IPS DF 6.9 (cell line): ENCODE measurements at regions not wholly inside any gene's neighbourhood (a gene's known extent, or its start where the extent isn't known, plus 50 kb on each side); places are given as distances from the start of the nearest gene placed in this dataset.

Experiments
- DNase-seq: peaks from one replicate; pipeline ENCODE4 v3.0.0-alpha.2; 2013; ENCODE audit warnings: low read depth, low spot score
- H3K27ac ChIP-seq: one replicate; pipeline ENCODE4 v1.5.1; 2013; ENCODE audit warnings: low read length, control low read depth
- H3K27me3 ChIP-seq: 2 replicates; pipeline ENCODE4 v1.6.1; 2013; ENCODE audit warnings: mild to moderate bottlenecking, low read length; ENCODE audit not compliant: control insufficient read depth, insufficient read depth
- H3K36me3 ChIP-seq: 2 replicates; pipeline ENCODE4 v1.6.1; 2013; ENCODE audit warnings: low read length; ENCODE audit not compliant: control insufficient read depth, insufficient read depth
- H3K4me1 ChIP-seq: 2 replicates; pipeline ENCODE4 v1.6.1; 2013; ENCODE audit warnings: low read length; ENCODE audit not compliant: control insufficient read depth, insufficient read depth
- H3K4me3 ChIP-seq: 2 replicates; pipeline ENCODE4 v1.5.1; 2013; ENCODE audit warnings: mild to moderate bottlenecking, low read length
- H3K9me3 ChIP-seq: 2 replicates; pipeline ENCODE4 v1.6.1; 2013; ENCODE audit warnings: low read length, inconsistent platforms; ENCODE audit not compliant: control insufficient read depth, insufficient read depth
- WGBS: extraction: QIAGEN DNeasy Blood & Tissue Kit; methylation state at CpG from one replicate; pipeline ENCODE4 v1.1.7; 2013; ENCODE audit warnings: mixed read lengths, missing lambda C conversion rate; ENCODE audit not compliant: insufficient read length, insufficient coverage; 5-methylcytosine and 5-hydroxymethylcytosine counted together

DNA sequence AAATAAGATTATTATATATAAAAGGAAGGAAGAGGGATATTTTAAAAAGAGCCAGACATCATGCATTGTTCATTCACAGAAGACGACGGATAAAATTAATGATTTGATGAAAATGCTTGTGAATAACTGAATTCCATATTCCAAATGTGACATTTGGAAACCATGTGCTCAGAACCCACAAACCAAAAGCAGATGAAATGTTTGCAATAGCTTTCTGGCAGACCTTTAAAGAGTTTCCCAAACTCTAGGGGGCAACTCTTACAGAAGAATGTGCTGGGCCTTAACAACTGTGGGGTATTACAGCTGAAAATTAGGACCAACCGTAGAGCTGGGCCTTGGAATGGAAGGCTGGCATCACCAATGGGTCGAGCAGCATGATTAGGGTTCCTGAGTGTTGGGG, 471.0 kb downstream of the EFNA5 start:
- Histone ChIP-seq H3K9me3 (no peaks in the 10 kb centered on the region), H3K36me3 (no peaks in the 10 kb centered on the region), H3K27ac (no peak overlapping the region), H3K4me1 (no peaks in the 10 kb centered on the region), H3K4me3 (no peak overlapping the region), H3K27me3 (no peaks in the 10 kb centered on the region)
- no CpG with 5 or more reads among the region's 4 CpGs for WGBS
- DNase-seq = no peak

GRCh38 chr5:107196500-107197059, 474.2 kb downstream of the EFNA5 start:
- H3K27me3 ChIP-seq = no peaks in the 10 kb centered on the region
- H3K27ac ChIP-seq = no peak overlapping the region
- H3K4me3 ChIP-seq = no peak overlapping the region
- no peaks in the 10 kb centered on the region for H3K9me3 ChIP-seq
- no peaks in the 10 kb centered on the region for H3K4me1 ChIP-seq
- no peak for DNase-seq
- no CpG with 5 or more reads among the region's 4 CpGs for WGBS
- no peaks in the 10 kb centered on the region for H3K36me3 ChIP-seq

DNA sequence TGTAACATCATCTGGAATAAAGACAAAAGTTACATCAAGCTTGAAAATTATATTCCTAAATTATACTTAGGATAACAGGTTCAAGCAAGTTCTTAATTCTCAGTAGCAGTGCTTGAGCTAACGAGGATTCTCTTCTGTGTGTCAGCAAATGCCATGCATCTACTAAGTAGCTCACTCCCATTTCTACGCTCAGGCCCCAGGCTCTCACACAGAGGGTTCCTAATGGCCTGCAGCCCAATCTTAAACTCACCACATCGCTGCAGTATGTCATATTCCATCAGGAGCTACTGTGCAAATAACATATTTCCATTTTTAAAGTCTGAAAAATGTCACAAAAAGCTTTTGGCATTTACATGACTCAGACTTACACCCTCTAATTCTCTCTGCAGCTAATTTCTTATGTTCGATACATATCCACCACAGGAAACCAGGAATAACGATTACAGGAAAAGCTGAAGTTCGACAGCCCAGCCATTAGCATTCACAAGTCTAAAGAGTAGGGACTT, 474.8 kb downstream of the EFNA5 start:
- H3K36me3 ChIP-seq = no peaks in the 10 kb centered on the region
- no peak for DNase-seq
- H3K4me1 ChIP-seq = no peaks in the 10 kb centered on the region
- H3K27me3 ChIP-seq = no peaks in the 10 kb centered on the region
- H3K9me3 ChIP-seq = no peaks in the 10 kb centered on the region
- no peak overlapping the region for H3K27ac ChIP-seq
- no CpG with 5 or more reads among the region's 6 CpGs for WGBS
- no peak overlapping the region for H3K4me3 ChIP-seq

DNA sequence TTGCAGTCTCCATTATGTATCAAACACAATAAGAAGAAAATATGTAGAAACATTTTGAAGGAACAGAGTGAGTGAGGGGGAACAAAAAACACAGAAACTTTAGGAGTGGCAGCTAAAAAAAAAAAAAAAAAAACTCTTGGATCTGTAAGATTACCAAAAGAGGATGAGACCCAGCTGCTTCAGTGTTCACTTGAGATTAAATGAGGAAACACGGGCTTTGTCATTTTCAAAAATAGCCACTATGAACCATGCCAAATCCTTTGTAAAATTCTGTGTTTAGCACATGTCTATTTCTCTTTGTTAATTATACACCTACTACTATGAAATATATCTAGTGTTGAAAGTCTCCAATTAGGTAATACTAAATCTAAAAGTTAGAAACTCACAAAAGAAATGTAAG, 485.9 kb downstream of the EFNA5 start:
- Histone ChIP-seq H3K4me1 (no peaks in the 10 kb centered on the region), H3K4me3 (no peak overlapping the region), H3K36me3 (no peaks in the 10 kb centered on the region), H3K9me3 (no peaks in the 10 kb centered on the region), H3K27ac (no peak overlapping the region), H3K27me3 (no peaks in the 10 kb centered on the region)
- no peak for DNase-seq
- no CpG with 5 or more reads among the region's 1 CpG for WGBS

- Histone ChIP-seq H3K36me3 (no peaks in the 10 kb centered on the region), H3K27ac (no peak overlapping the region), H3K9me3 (no peaks in the 10 kb centered on the region), H3K4me1 (no peaks in the 10 kb centered on the region), H3K27me3 (no peaks in the 10 kb centered on the region), H3K4me3 (no peak overlapping the region)
- no CpG with 5 or more reads among the region's 2 CpGs for WGBS
- DNase-seq = no peak
These were observed 486.7 kb downstream of the EFNA5 start for GRCh38 chr5:107184066-107184465.

DNA sequence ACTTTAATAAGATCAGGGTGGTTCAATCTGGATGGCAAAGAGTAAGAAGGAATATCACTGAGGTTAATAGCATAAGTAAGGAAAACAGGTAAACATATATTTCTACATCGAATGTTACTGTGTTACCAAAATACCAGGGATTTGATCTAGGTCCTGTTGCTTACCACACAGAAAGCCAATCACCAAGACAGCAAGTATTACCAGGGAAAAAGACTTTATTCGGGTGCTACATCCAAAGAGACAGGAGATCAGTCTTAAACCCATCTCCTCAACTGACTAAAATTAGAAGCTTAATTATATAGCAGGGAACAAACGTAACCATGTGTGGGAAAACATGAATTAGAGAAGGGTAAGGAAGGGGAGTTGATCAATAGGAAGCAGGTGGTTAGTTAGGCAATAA, 500.1 kb downstream of the EFNA5 start:
- DNase-seq = no peak
- Histone ChIP-seq H3K9me3 (peaks cover 2% of the 10 kb centered on the region; the same call in 1 of the 2 replicates), H3K4me3 (no peak overlapping the region), H3K27me3 (no peaks in the 10 kb centered on the region), H3K36me3 (no peaks in the 10 kb centered on the region), H3K4me1 (no peaks in the 10 kb centered on the region), H3K27ac (no peak overlapping the region)
- WGBS = no CpG with 5 or more reads among the region's 3 CpGs

DNA sequence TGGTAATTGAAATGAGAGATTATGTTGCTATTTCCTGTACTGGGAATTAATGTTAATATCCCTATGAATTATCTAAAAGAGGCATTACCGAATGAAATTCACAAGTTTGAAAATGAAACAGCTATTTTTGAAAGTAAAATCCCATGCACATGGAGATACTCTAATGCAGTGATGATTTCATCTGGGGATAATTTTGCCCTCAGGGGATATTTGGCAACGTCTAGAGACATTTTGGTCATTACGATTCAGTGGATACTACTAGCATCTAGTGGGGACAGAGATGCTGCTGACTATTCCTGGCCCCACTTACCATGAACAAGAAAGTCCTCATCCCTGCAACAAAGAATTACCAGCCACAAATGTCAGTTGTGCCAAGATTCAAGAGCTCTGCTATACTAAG, 500.9 kb downstream of the EFNA5 start:
- WGBS = no CpG with 5 or more reads among the region's 3 CpGs
- Histone ChIP-seq H3K9me3 (peaks cover 2% of the 10 kb centered on the region; the same call in 1 of the 2 replicates), H3K4me1 (no peaks in the 10 kb centered on the region), H3K27me3 (no peaks in the 10 kb centered on the region), H3K36me3 (no peaks in the 10 kb centered on the region), H3K4me3 (no peak overlapping the region), H3K27ac (no peak overlapping the region)
- no peak for DNase-seq

DNA sequence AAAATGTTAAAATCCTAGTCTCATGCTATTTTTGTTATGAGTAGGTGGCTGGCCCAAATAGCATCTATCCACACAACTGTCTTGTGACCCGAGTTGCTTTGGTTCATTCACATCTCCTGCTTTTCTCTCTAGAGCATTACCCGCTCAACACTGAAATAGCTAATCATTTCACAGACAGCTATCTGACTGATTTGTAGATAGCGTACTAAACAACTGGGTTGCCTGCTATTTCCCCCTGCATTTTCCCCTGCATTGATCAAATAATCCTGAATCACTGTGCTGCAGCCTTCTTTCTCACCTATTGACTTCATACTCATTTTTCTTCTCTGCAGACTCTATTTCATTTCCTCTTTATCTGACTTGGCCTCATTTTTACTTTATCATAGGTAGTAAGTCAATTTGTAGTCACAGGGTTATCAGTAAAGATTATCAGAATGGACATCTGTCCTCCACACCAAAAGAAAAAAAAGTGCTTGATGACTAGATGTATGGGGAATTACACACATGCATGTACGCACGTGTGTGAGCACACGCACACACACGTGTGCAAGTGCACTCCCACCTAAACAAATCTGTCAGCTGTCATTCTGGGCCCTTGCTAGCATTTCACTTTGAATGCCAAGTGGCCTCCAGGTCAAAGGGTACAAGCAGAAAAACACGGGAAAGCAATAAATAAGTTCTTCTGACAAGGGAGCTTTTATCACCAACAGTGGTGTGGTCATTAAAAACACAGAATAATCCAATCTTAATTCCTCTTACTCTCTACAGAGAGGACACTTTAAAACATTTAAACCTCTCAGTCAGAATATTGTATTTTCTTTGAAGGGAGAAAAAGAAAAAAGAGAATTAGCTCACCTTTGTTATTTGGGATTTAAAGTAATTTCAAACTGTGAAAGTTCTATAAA, 501.6 kb downstream of the EFNA5 start:
- no CpG with 5 or more reads among the region's 8 CpGs for WGBS
- DNase-seq = no peak
- Histone ChIP-seq H3K9me3 (peaks cover 2% of the 10 kb centered on the region; the same call in 1 of the 2 replicates), H3K36me3 (no peaks in the 10 kb centered on the region), H3K4me1 (no peaks in the 10 kb centered on the region), H3K27me3 (no peaks in the 10 kb centered on the region), H3K4me3 (no peak overlapping the region), H3K27ac (no peak overlapping the region)

GRCh38 chr5:107168086-107168485, 502.7 kb downstream of the EFNA5 start:
- Histone ChIP-seq H3K4me1 (no peaks in the 10 kb centered on the region), H3K9me3 (peaks cover 2% of the 10 kb centered on the region; the same call in 1 of the 2 replicates), H3K27ac (no peak overlapping the region), H3K27me3 (no peaks in the 10 kb centered on the region), H3K36me3 (no peaks in the 10 kb centered on the region), H3K4me3 (no peak overlapping the region)
- no peak for DNase-seq
- WGBS = no CpG with 5 or more reads among the region's 1 CpG

DNA sequence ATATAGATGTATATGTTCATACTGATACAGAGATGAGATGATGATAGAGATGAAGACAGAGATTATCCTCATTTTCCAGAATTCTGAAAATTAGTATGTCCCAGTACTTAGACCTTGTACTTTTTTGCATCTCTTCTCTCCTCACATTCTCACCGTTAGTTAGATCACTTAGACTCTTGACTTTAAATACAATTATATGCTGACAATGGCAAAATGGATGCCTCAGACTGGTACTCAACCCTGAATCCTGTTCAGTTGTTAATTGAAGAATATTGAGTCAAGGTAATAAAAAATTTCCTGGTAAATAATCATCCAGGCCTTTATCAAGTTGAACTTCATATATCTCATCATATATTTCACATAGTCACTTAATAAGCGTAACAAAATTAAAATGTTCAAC, 505.4 kb downstream of the EFNA5 start:
- no CpG with 5 or more reads among the region's 2 CpGs for WGBS
- H3K9me3 ChIP-seq = no peaks in the 10 kb centered on the region; the same call in 1 of the 2 replicates
- no peak for DNase-seq
- H3K27me3 ChIP-seq = no peaks in the 10 kb centered on the region
- H3K4me1 ChIP-seq = no peaks in the 10 kb centered on the region
- no peak overlapping the region for H3K27ac ChIP-seq
- no peak overlapping the region for H3K4me3 ChIP-seq
- H3K36me3 ChIP-seq = no peaks in the 10 kb centered on the region
